Esophagus squamous epithelium (tissue), 5 donors: ENCODE measurements at regions not wholly inside any gene's neighbourhood (a gene's known extent, or its start where the extent isn't known, plus 50 kb on each side); places are given as distances from the start of the nearest gene placed in this dataset.
"Not testable (repeated sequence)": the region's sequence is repeated elsewhere in the genome, so short reads cannot be mapped to it uniquely, and the experiment has no call there.

ENCODE experiments used
- DNase-seq: peaks from one replicate; lab custom pipeline; 2025; lab: John Stamatoyannopoulos, UW
- H3K27ac ChIP-seq, 4 donors: fragments of 200-600 bp; sonication (generic); one replicate each; pipeline ENCODE4 v1.5.1; 2016 to 2019; ENCODE audit warnings: mild to moderate bottlenecking in 1 of 4
- H3K27me3 ChIP-seq, 4 donors: fragments of 200-600 bp; sonication (generic); 1 replicate in 3 of 4; 2 replicates in 1 of 4; pipeline versions ENCODE4 v1.5.1 to v1.6.0; 2017 to 2021; ENCODE audit warnings: antibody characterized with exemption in 1 of 4
- H3K36me3 ChIP-seq, 3 donors: fragments of 200-600 bp; sonication (generic); one replicate each; pipeline ENCODE4 v1.5.1; 2016 to 2019
- H3K4me1 ChIP-seq, 3 donors: fragments of 200-600 bp; sonication (generic); one replicate each; pipeline ENCODE4 v1.5.1; 2017 to 2019
- H3K4me3 ChIP-seq, 4 donors: fragments of 200-600 bp; sonication (generic); 1 replicate in 3 of 4; 2 replicates in 1 of 4; pipeline ENCODE4 v1.5.1; 2016 to 2019; ENCODE audit warnings: mild to moderate bottlenecking in 2 of 4, moderate library complexity in 1 of 4
- H3K9me3 ChIP-seq, 3 donors: fragments of 200-600 bp; sonication (generic); one replicate each; pipeline ENCODE4 v1.5.1; 2016 to 2019
- POLR2A ChIP-seq, 4 donors: fragments of 450-650 bp; IDR thresholded peaks; one replicate each; pipeline ENCODE4 v1.6.1; 2017; ENCODE audit warnings: antibody characterized with exemption in 4 of 4, mild to moderate bottlenecking in 4 of 4, moderate library complexity in 3 of 4
- WGBS, 2 donors: methylation state at CpG; one replicate each; pipeline ENCODE4 v1.1.5; 2018; 5-methylcytosine and 5-hydroxymethylcytosine counted together
- intact Hi-C: fragments of 100-400 bp; cut with DNase I; formaldehyde crosslinking; loops from one replicate; pipeline ENCODE4 v1.15.0; 2022
- TF ChIP-seq, protein P1 (sequence below), 6 experiments: fragments of 450-650 bp in 4 of 6; fragments of 200-600 bp in 2 of 6; sonication (generic) in 2 of 6; IDR thresholded peaks; one replicate each; pipeline ENCODE4 v1.5.1; 2016 to 2019; ENCODE audit warnings: antibody characterized with exemption in 6 of 6, mild to moderate bottlenecking in 4 of 6, moderate library complexity in 4 of 6
- donor health status: DM: yes; HTN: yes; CAD: no.

DNA sequence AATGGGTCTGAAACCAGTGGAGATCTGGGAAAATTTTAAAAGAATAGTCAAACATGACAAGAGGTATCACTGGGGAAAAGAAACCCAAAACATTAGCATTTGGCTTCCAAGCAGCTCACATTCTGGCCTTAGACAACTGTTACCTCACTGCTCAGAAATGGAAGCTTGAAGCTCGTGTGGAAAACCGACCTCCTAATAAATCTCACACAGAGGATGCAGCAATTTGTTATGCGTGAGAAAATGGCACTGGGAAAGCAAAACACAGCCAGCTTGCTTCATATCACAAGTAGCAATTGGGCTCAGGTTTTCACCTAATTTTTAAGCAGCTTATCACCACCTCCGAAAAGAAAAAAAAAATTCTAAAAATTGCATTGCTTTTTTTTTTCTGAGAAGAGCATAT lies 103.3 kb upstream of the TAS2R1 start:
- no peak for TF ChIP-seq POLR2A (IDR thresholded peaks at IDR 0.05)
- TF ChIP-seq, protein P1, sequence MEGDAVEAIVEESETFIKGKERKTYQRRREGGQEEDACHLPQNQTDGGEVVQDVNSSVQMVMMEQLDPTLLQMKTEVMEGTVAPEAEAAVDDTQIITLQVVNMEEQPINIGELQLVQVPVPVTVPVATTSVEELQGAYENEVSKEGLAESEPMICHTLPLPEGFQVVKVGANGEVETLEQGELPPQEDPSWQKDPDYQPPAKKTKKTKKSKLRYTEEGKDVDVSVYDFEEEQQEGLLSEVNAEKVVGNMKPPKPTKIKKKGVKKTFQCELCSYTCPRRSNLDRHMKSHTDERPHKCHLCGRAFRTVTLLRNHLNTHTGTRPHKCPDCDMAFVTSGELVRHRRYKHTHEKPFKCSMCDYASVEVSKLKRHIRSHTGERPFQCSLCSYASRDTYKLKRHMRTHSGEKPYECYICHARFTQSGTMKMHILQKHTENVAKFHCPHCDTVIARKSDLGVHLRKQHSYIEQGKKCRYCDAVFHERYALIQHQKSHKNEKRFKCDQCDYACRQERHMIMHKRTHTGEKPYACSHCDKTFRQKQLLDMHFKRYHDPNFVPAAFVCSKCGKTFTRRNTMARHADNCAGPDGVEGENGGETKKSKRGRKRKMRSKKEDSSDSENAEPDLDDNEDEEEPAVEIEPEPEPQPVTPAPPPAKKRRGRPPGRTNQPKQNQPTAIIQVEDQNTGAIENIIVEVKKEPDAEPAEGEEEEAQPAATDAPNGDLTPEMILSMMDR (IDR thresholded peaks at IDR 0.05): no peak
- Histone ChIP-seq H3K27ac (no peak overlapping the region), H3K9me3 (no peaks in the 10 kb centered on the region), H3K27me3 (no peaks in the 10 kb centered on the region), H3K4me3 (no peak overlapping the region), H3K4me1 (no peaks in the 10 kb centered on the region), H3K36me3 (no peaks in the 10 kb centered on the region)
- 61 to 65% methylated on average over 4 of the region's 4 CpGs for WGBS, 2 donors
- intact Hi-C loops: no loop called here
- DNase-seq: no peak

DNA sequence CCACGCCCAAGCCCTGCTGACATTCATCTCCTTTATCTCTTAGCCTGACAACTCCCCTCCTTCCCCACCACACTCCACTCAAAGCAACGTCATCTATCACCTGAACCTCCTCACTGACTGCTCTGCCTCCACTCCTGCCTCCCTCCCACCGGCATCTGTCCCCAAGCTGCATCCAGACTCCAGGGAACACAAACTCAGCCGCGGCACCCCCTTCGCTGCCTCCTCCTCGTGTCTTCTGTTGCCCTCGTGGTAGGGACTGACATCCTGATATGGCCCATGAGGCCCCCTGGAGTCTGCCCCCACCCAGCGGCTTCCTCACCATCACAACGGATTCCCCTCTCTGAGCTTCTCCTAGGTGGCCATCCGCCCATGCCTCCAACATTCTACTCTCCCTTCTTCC lies 101.0 kb upstream of the TAS2R1 start:
- no peaks in the 10 kb centered on the region for H3K36me3 ChIP-seq
- H3K4me3 ChIP-seq: no peak overlapping the region
- no peaks in the 10 kb centered on the region for H3K27me3 ChIP-seq
- H3K9me3 ChIP-seq: no peaks in the 10 kb centered on the region
- 68 to 69% methylated on average over 11 of the region's 11 CpGs for WGBS, 2 donors
- intact Hi-C loops: no loop called here
- no peak for DNase-seq
- no peaks in the 10 kb centered on the region for H3K4me1 ChIP-seq
- TF ChIP-seq, protein P1 (IDR thresholded peaks at IDR 0.05): no peak
- TF ChIP-seq POLR2A (IDR thresholded peaks at IDR 0.05): no peak
- H3K27ac ChIP-seq: no peak overlapping the region

DNA sequence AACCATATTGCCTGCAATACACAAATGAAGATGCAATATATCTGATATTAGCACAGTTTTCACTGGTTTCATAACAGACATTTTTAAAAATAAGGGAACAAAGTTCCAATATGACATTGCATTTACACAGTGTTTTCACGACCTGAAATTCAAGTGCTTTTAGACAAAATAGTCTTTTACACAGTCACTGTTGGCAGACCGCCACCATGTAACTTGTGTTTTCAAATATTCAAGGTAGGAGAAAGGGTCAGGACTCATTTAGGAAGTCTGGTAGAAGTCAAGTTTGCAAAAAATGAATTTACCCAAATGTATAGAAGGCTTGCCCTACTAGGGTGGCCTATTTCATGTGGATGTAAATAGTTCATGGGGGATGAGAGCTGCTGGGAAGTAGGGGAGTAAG lies 98.1 kb upstream of the TAS2R1 start:
- no peak for DNase-seq
- TF ChIP-seq POLR2A (IDR thresholded peaks at IDR 0.05): no peak
- TF ChIP-seq, protein P1 (IDR thresholded peaks at IDR 0.05): no peak
- H3K4me1 ChIP-seq: no peaks in the 10 kb centered on the region
- H3K4me3 ChIP-seq: no peak overlapping the region
- 50 to 69% methylated on average over 2 of the region's 2 CpGs for WGBS, 2 donors
- H3K27me3 ChIP-seq: no peaks in the 10 kb centered on the region
- H3K36me3 ChIP-seq: no peaks in the 10 kb centered on the region
- intact Hi-C loops: no loop called here
- no peaks in the 10 kb centered on the region for H3K9me3 ChIP-seq
- H3K27ac ChIP-seq: no peak overlapping the region

DNA sequence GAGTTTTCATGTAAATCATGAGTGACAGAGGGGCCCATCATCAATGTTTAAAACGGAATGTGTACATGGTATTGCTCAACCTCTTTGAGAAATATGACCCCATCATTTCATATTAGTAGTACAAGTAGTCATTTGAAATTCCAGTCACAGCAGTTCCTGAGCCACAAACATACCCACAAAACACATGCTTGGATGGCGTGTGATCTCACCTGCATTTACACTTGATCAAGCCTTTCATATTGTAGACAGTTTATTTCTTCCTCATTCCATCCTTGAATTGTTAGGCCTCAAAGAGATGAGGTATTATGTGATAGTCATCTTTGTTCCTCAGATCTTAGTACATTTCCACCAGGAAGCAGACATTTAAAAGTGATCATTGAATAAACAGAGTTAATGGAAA lies 96.8 kb upstream of the TAS2R1 start:
- no peaks in the 10 kb centered on the region for H3K27me3 ChIP-seq
- intact Hi-C loops: no loop called here
- 54 to 76% methylated on average over 2 of the region's 2 CpGs for WGBS, 2 donors
- H3K9me3 ChIP-seq: no peaks in the 10 kb centered on the region
- no peaks in the 10 kb centered on the region for H3K36me3 ChIP-seq
- no peaks in the 10 kb centered on the region for H3K4me1 ChIP-seq
- no peak overlapping the region for H3K27ac ChIP-seq
- DNase-seq: no peak
- TF ChIP-seq, protein P1 (IDR thresholded peaks at IDR 0.05): no peak
- TF ChIP-seq POLR2A (IDR thresholded peaks at IDR 0.05): no peak
- no peak overlapping the region for H3K4me3 ChIP-seq

DNA sequence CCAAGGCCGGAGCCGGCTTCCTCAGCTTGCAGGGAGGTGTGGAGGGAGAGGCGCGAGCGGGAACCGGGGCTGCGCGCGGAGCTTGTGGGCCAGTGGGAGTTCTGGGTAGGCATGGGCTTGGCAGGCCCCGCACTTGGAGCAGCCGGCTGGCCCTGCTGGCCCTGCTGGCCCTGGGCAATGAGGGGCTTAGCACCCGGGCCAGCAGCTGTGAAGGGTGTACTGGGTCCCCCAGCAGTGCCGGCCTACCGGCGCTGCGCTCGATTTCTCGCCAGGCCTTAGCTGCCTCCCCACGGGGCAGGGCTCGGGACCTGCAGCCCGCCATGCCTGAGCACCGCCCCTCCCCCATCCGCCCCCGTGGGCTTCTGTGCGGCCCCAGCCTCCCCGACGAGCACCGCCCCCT lies 95.1 kb upstream of the TAS2R1 start:
- H3K27me3 ChIP-seq, H3K9me3 ChIP-seq, H3K4me1 ChIP-seq, H3K4me3 ChIP-seq, H3K36me3 ChIP-seq, DNase-seq, intact Hi-C loops, H3K27ac ChIP-seq: not testable (repeated sequence)
- no CpG with 5 or more reads among the region's 28 CpGs for WGBS, 2 donors

DNA sequence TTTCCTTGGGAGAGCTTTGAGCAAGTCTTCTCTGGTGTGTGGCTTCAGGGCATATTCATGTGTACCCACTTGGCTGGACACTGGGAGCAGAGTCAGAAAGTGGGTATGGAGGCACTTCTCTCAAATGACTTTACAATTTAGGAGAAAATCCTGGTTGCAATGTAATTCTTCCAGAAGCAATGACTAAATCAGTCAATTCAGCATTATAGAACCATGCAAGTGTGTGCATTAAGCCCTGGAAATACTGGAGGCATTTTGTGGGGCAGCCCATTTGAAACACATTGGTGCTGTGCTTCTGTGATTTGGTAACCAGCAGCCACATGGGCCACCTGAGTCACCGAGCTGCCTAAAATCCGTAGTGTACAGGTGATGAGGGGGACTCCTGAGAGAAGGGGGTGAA lies 94.6 kb upstream of the TAS2R1 start:
- no peak for TF ChIP-seq POLR2A (IDR thresholded peaks at IDR 0.05)
- TF ChIP-seq, protein P1 (IDR thresholded peaks at IDR 0.05): no peak
- Histone ChIP-seq H3K4me3 (no peak overlapping the region), H3K36me3 (no peaks in the 10 kb centered on the region), H3K27me3 (no peaks in the 10 kb centered on the region), H3K27ac (no peak overlapping the region), H3K4me1 (no peaks in the 10 kb centered on the region), H3K9me3 (no peaks in the 10 kb centered on the region)
- intact Hi-C loops: no loop called here
- no peak for DNase-seq
- WGBS, 2 donors: 83 to 100% methylated on average over 2 of the region's 2 CpGs
